H1 (cell line): ENCODE measurements at regions not wholly inside any gene's neighbourhood (a gene's known extent, or its start where the extent isn't known, plus 50 kb on each side); places are given as distances from the start of the nearest gene placed in this dataset.

Source experiments
- CTCF ChIA-PET: fragments of 300-600 bp; sonication (Branson Sonifier 250); formaldehyde crosslinking; loops from one replicate; lab custom pipeline; 2021; ENCODE audit not compliant: partially characterized antibody; lab: Charles Lee
- POLR2A ChIA-PET: fragments of 300-600 bp; sonication (Branson Sonifier 250); formaldehyde crosslinking; loops from one replicate; lab custom pipeline; 2021; ENCODE audit warnings: inconsistent platforms; ENCODE audit not compliant: partially characterized antibody; lab: Charles Lee
- DNase-seq, 2 experiments: peaks; one replicate each; pipeline versions ENCODE4 v3.0.0 to v3.0.0-alpha.2; 2010 to 2022; ENCODE audit warnings: low spot score in 2 of 2, low read depth in 1 of 2, mixed read lengths in 1 of 2
- FAIRE-seq: peaks from 2 replicates; lab custom pipeline; 2011; peaks lifted over from hg19 to GRCh38; lab: Jason Lieb, UNC
- H2AFZ ChIP-seq: 2 replicates; pipeline ENCODE4 v1.8.1; 2012; ENCODE audit warnings: low read length, inconsistent platforms
- H2AK5ac ChIP-seq: 2 replicates; pipeline ENCODE4 v1.6.1; 2013; ENCODE audit warnings: low read depth, low read length
- H2BK120ac ChIP-seq: replicated peaks from 2 replicates; pipeline ENCODE3; 2013; ENCODE audit warnings: low read depth, low read length, inconsistent platforms
- H2BK12ac ChIP-seq: 2 replicates; pipeline ENCODE4 v1.6.1; 2013; ENCODE audit warnings: low read depth, low read length
- H2BK15ac ChIP-seq: 2 replicates; pipeline ENCODE4 v1.6.1; 2013; ENCODE audit warnings: low read length
- H2BK20ac ChIP-seq: 2 replicates; pipeline ENCODE4 v1.6.1; 2013; ENCODE audit warnings: low read length
- H2BK5ac ChIP-seq: 2 replicates; pipeline ENCODE4 v1.6.1; 2013; ENCODE audit warnings: low read depth, low read length
- H3K14ac ChIP-seq: 2 replicates; pipeline ENCODE4 v1.6.1; 2013; ENCODE audit warnings: inconsistent platforms; ENCODE audit not compliant: insufficient read length
- H3K18ac ChIP-seq: 2 replicates; pipeline ENCODE4 v1.6.1; 2013; ENCODE audit warnings: low read length; ENCODE audit errors: extremely low read depth
- H3K23ac ChIP-seq: 2 replicates; pipeline ENCODE4 v1.6.1; 2013; ENCODE audit warnings: inconsistent platforms; ENCODE audit not compliant: insufficient read length
- H3K23me2 ChIP-seq: 2 replicates; pipeline ENCODE4 v1.6.1; 2013; ENCODE audit warnings: low read depth, low read length
- H3K27ac ChIP-seq: 2 replicates; pipeline ENCODE4 v1.6.1; 2011; ENCODE audit warnings: low read depth, low read length, inconsistent platforms
- H3K27me3 ChIP-seq, 4 experiments: replicated peaks in 1 of 4; 1 replicate in 1 of 4; 2 replicates in 3 of 4; pipeline versions ENCODE4 v1.6.1 to v1.8.1; 2011 to 2013; ENCODE audit warnings: low read length in 3 of 4, mild to moderate bottlenecking in 3 of 4, inconsistent platforms in 2 of 4, mixed read lengths in 2 of 4, moderate library complexity in 1 of 4; ENCODE audit not compliant: control insufficient read depth in 3 of 4, insufficient read depth in 3 of 4; ENCODE audit errors: extremely low read depth in 1 of 4
- H3K36me3 ChIP-seq, 4 experiments: 2 replicates each; pipeline versions ENCODE4 v1.6.1 to v1.8.1; 2011 to 2013; ENCODE audit warnings: mild to moderate bottlenecking in 4 of 4, low read length in 3 of 4, moderate library complexity in 2 of 4, control low read depth in 1 of 4, inconsistent platforms in 1 of 4; ENCODE audit not compliant: insufficient read depth in 4 of 4, control insufficient read depth in 2 of 4
- H3K4ac ChIP-seq: replicated peaks from 2 replicates; pipeline ENCODE3; 2013; ENCODE audit warnings: low read length, low read depth, mixed read lengths, inconsistent platforms; ENCODE audit not compliant: insufficient read length
- H3K4me1 ChIP-seq, 4 experiments: replicated peaks in 1 of 4; 1 replicate in 1 of 4; 2 replicates in 3 of 4; pipeline versions ENCODE4 v1.6.1 to v1.8.1; 2011 to 2013; ENCODE audit warnings: low read length in 3 of 4, inconsistent platforms in 2 of 4, mixed read lengths in 1 of 4; ENCODE audit not compliant: insufficient read depth in 4 of 4, control insufficient read depth in 3 of 4
- H3K4me2 ChIP-seq, 2 experiments: 2 replicates each; pipeline versions ENCODE4 v1.6.1 to v1.8.1; 2011 to 2013; ENCODE audit warnings: low read depth in 2 of 2, low read length in 2 of 2, control low read depth in 1 of 2, inconsistent platforms in 1 of 2, mild to moderate bottlenecking in 1 of 2; ENCODE audit not compliant: insufficient read depth in 1 of 2
- H3K4me3 ChIP-seq, 4 experiments: fragments of 200-600, 300-600 bp in 1 of 4; sonication (generic), shearing (Covaris generic), sonication (Bioruptor Twin) in 1 of 4; 2 replicates each; pipeline versions ENCODE4 v1.5.1 to v1.8.1; 2011 to 2016; ENCODE audit warnings: low read length in 4 of 4, low read depth in 3 of 4, control low read depth in 2 of 4, inconsistent platforms in 2 of 4, mild to moderate bottlenecking in 2 of 4, mixed read lengths in 1 of 4, moderate library complexity in 1 of 4; ENCODE audit not compliant: insufficient read depth in 2 of 4; ENCODE audit errors: extremely low read depth in 1 of 4
- H3K56ac ChIP-seq: replicated peaks from 2 replicates; pipeline ENCODE3; 2013; ENCODE audit warnings: low read depth, mild to moderate bottlenecking, mixed read lengths, low read length, inconsistent platforms; ENCODE audit not compliant: insufficient read length
- H3K79me1 ChIP-seq: 2 replicates; pipeline ENCODE4 v1.6.1; 2013; ENCODE audit warnings: low read depth, low read length, control low read depth
- H3K79me2 ChIP-seq, 2 experiments: 2 replicates each; pipeline versions ENCODE4 v1.6.1 to v1.8.1; 2012 to 2013; ENCODE audit warnings: low read length in 2 of 2, mild to moderate bottlenecking in 2 of 2, inconsistent platforms in 1 of 2; ENCODE audit not compliant: insufficient read depth in 2 of 2, control insufficient read depth in 1 of 2
- H3K9ac ChIP-seq, 4 experiments: replicated peaks in 1 of 4; 1 replicate in 1 of 4; 2 replicates in 3 of 4; pipeline versions ENCODE4 v1.6.1 to v1.8.1; 2011 to 2013; ENCODE audit warnings: low read depth in 3 of 4, low read length in 3 of 4, control low read depth in 2 of 4, mild to moderate bottlenecking in 2 of 4, moderate library complexity in 2 of 4, inconsistent platforms in 1 of 4; ENCODE audit errors: extremely low read depth in 1 of 4
- H3K9me3 ChIP-seq, 2 experiments: 2 replicates each; pipeline versions ENCODE4 v1.6.1 to v1.8.1; 2012 to 2013; ENCODE audit warnings: mild to moderate bottlenecking in 2 of 2, moderate library complexity in 2 of 2, control low read depth in 1 of 2, inconsistent platforms in 1 of 2, low read depth in 1 of 2, low read length in 1 of 2, mixed read lengths in 1 of 2; ENCODE audit not compliant: insufficient read depth in 2 of 2
- H4K20me1 ChIP-seq, 2 experiments: replicated peaks in 1 of 2; 2 replicates each; pipeline versions ENCODE3 to v1.8.1; 2011 to 2013; ENCODE audit warnings: inconsistent platforms in 2 of 2, low read length in 2 of 2, mild to moderate bottlenecking in 1 of 2; ENCODE audit not compliant: insufficient read depth in 2 of 2, control insufficient read depth in 1 of 2
- H4K5ac ChIP-seq: 2 replicates; pipeline ENCODE4 v1.6.1; 2013; ENCODE audit warnings: low read length, low read depth, mixed read lengths, inconsistent platforms; ENCODE audit not compliant: insufficient read length
- H4K8ac ChIP-seq: 2 replicates; pipeline ENCODE4 v1.8.0; 2013; ENCODE audit warnings: mild to moderate bottlenecking, moderate library complexity, low read length, inconsistent platforms; ENCODE audit not compliant: insufficient read depth; ENCODE audit errors: extremely low read depth
- H4K91ac ChIP-seq: replicated peaks from 2 replicates; pipeline ENCODE3; 2013; ENCODE audit warnings: low read length, mixed read lengths, inconsistent platforms; ENCODE audit not compliant: insufficient read length
- BACH1 ChIP-seq: IDR thresholded peaks from 2 replicates; pipeline ENCODE4 v1.6.1; 2012; ENCODE audit warnings: low read length, improper control_type of control experiment
- FOSL1 ChIP-seq: IDR thresholded peaks from 2 replicates; pipeline ENCODE4 v1.6.1; 2011; ENCODE audit warnings: mild to moderate bottlenecking, low read depth, low read length, moderate library complexity; ENCODE audit not compliant: insufficient read depth
- JUND ChIP-seq: IDR thresholded peaks from 2 replicates; pipeline ENCODE4 v1.6.1; 2011; ENCODE audit warnings: mild to moderate bottlenecking, improper control_type of control experiment, low read length
- NANOG ChIP-seq: IDR thresholded peaks from 2 replicates; pipeline ENCODE4 v1.6.1; 2011; ENCODE audit warnings: low read length, low read depth, mild to moderate bottlenecking, inconsistent platforms; ENCODE audit not compliant: insufficient read depth, poor library complexity, severe bottlenecking
- SP2 ChIP-seq: IDR thresholded peaks from 2 replicates; pipeline ENCODE4 v1.6.1; 2012; ENCODE audit warnings: mild to moderate bottlenecking, low read length, inconsistent platforms
- SP4 ChIP-seq: IDR thresholded peaks from 2 replicates; pipeline ENCODE4 v1.6.1; 2012; ENCODE audit warnings: low read length, inconsistent platforms
- SRF ChIP-seq: IDR thresholded peaks from 2 replicates; pipeline ENCODE4 v1.6.1; 2011; ENCODE audit warnings: mild to moderate bottlenecking, low read depth, low read length, moderate library complexity
- WGBS, 2 experiments: shearing (Covaris generic) in 1 of 2; methylation state at CpG; one replicate each; pipeline versions ENCODE4 v1.1.6 to v1.1.7; 2013 to 2015; ENCODE audit warnings: low lambda C conversion rate in 2 of 2, mixed read lengths in 2 of 2, inconsistent platforms in 1 of 2, low coverage in 1 of 2, missing lambda C conversion rate in 1 of 2; ENCODE audit not compliant: insufficient replicate concordance in 2 of 2, insufficient coverage in 1 of 2, insufficient read length in 1 of 2; ENCODE audit errors: extremely low coverage in 1 of 2, missing lambda C conversion rate in 1 of 2; 5-methylcytosine and 5-hydroxymethylcytosine counted together

DNA sequence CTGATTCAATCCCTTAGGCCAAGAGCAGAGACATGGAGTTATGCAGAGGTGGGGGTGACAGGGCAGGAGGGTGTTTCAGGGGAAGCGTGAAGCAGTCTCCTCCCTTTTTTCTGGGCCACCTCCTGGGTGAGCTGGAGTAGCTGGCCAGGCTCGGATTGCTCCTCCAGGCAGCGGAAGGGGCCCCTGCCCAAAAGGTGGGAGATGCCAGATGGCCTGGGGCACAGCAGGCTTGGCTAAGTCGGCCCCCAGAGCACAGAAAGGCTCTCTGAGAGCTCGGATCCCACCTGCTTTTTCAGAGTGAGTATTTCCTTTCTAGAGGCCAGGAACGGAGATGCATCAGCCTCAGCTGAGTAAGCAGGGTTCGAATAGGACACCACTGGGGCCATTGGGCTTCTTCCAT is 196.9 kb downstream of the ANKRD30B start:
- no peak overlapping the region for H3K23ac ChIP-seq
- H2AK5ac ChIP-seq = no peak overlapping the region
- DNase-seq (no peak), FAIRE-seq (no peak)
- no peaks in the 10 kb centered on the region for H3K27me3 ChIP-seq
- no peaks in the 10 kb centered on the region for H4K20me1 ChIP-seq
- 86% methylated on average over 4 of the region's 7 CpGs; no CpG with 5 or more reads in 1 of the 2 experiments for WGBS, 2 experiments
- H2BK120ac ChIP-seq = no peak overlapping the region
- H3K4me3 ChIP-seq = no peak overlapping the region
- POLR2A ChIA-PET = no interaction called here
- H3K4ac ChIP-seq = no peak overlapping the region
- no peak overlapping the region for H3K4me2 ChIP-seq
- no peak overlapping the region for H4K8ac ChIP-seq
- H3K14ac ChIP-seq = no peak overlapping the region
- H2BK5ac ChIP-seq = no peak overlapping the region
- H3K79me2 ChIP-seq = no peaks in the 10 kb centered on the region
- no peaks in the 10 kb centered on the region for H3K36me3 ChIP-seq
- no peaks in the 10 kb centered on the region for H3K4me1 ChIP-seq
- no peak overlapping the region for H4K5ac ChIP-seq
- no peaks in the 10 kb centered on the region for H3K79me1 ChIP-seq
- H3K9ac ChIP-seq = no peak overlapping the region
- no peak overlapping the region for H2BK15ac ChIP-seq
- H3K9me3 ChIP-seq = peaks cover 51 to 96% of the 10 kb centered on the region in 2 experiments
- no peak overlapping the region for H3K56ac ChIP-seq
- TF ChIP-seq BACH1 (no peak), SP4 (no peak), FOSL1 (no peak), JUND (no peak), NANOG (no peak), SP2 (no peak), SRF (no peak)
- no peak overlapping the region for H3K27ac ChIP-seq
- no peaks in the 10 kb centered on the region for H3K23me2 ChIP-seq
- CTCF ChIA-PET = no interaction called here
- no peak overlapping the region for H2AFZ ChIP-seq
- no peak overlapping the region for H3K18ac ChIP-seq
- H4K91ac ChIP-seq = no peak overlapping the region
- no peak overlapping the region for H2BK12ac ChIP-seq
- no peak overlapping the region for H2BK20ac ChIP-seq
